H1 (cell line): ENCODE measurements at regions not wholly inside any gene's neighbourhood (a gene's known extent, or its start where the extent isn't known, plus 50 kb on each side); places are given as distances from the start of the nearest gene placed in this dataset.

Experiments
- ASH2L ChIP-seq: fragments of 200-600, 300-600 bp; sonication (generic); IDR thresholded peaks from one replicate; pipeline ENCODE4 v1.7.1; 2017; ENCODE audit warnings: low read length
- CEBPB ChIP-seq: IDR thresholded peaks from 2 replicates; pipeline ENCODE4 v1.6.1; 2012; ENCODE audit warnings: low read depth, low read length
- CHD1 ChIP-seq: IDR thresholded peaks from 2 replicates; pipeline ENCODE4 v1.6.1; 2012; ENCODE audit warnings: low read depth, low read length, improper control_type of control experiment
- CTCF ChIP-seq, 3 experiments: IDR thresholded peaks; 1 replicate in 2 of 3; 2 replicates in 1 of 3; pipeline versions ENCODE4 v1.5.1 to v1.6.1; 2011; ENCODE audit warnings: low read length in 3 of 3, mild to moderate bottlenecking in 3 of 3, inconsistent platforms in 2 of 3, low read depth in 1 of 3, moderate library complexity in 1 of 3; ENCODE audit not compliant: insufficient read depth in 1 of 3; ENCODE audit errors: control extremely low read depth in 1 of 3
- NANOG ChIP-seq: IDR thresholded peaks from 2 replicates; pipeline ENCODE4 v1.6.1; 2011; ENCODE audit warnings: low read length, low read depth, mild to moderate bottlenecking, inconsistent platforms; ENCODE audit not compliant: insufficient read depth, poor library complexity, severe bottlenecking
- POU5F1 ChIP-seq: IDR thresholded peaks from 2 replicates; pipeline ENCODE4 v1.6.1; 2011; ENCODE audit warnings: low read depth, mild to moderate bottlenecking, low read length, moderate library complexity
- SP1 ChIP-seq: IDR thresholded peaks from 2 replicates; pipeline ENCODE4 v1.6.1; 2011; ENCODE audit warnings: low read depth, low read length
- TAF1 ChIP-seq: IDR thresholded peaks from 2 replicates; pipeline ENCODE4 v1.6.1; 2011; ENCODE audit warnings: mild to moderate bottlenecking, low read depth, low read length
- USF2 ChIP-seq: IDR thresholded peaks from 2 replicates; pipeline ENCODE4 v1.6.1; 2011; ENCODE audit warnings: low read length, improper control_type of control experiment
- TF ChIP-seq, protein P1 (sequence below): IDR thresholded peaks from 2 replicates; pipeline ENCODE4 v1.6.1; 2012; ENCODE audit warnings: inconsistent platforms

DNA sequence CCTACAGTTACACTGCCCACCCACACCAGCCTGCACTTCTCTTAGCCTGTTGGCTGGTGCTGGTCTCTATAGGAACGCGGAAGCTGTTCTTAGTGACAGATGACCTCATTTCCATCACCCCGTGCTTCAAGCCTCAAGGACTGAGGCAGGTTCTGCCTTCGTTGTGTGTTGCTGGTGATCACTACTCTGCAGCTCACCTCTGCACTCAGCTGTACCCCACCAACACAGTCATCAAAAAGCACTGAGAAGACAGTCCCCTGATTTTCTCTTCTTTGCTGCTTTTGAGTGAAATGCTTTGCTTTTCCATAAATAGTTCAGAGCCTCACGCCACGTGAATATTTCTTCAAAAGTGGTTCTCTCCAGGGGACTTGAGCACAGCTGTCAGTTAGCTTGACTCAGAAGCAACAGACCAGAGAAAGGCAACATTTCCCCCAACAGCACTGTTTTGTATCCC is 225.7 kb upstream of the CCDC150 start:
- TF ChIP-seq USF2 (no peak), CTCF (IDR thresholded peaks at IDR 0.05; ENCODE audit: control extremely low read depth in 1 of 3, insufficient read depth in 1 of 3, low read depth in 1 of 3, low read length in 3 of 3) (no peak), ASH2L (no peak), CHD1 (no peak), POU5F1 (no peak), SP1 (no peak), TAF1 (no peak), CEBPB (no peak), NANOG (no peak)
- TF ChIP-seq, protein P1, sequence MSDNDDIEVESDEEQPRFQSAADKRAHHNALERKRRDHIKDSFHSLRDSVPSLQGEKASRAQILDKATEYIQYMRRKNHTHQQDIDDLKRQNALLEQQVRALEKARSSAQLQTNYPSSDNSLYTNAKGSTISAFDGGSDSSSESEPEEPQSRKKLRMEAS, result no peak
